Colonic mucosa (tissue), 4 donors: ENCODE measurements at regions not wholly inside any gene's neighbourhood (a gene's known extent, or its start where the extent isn't known, plus 50 kb on each side); places are given as distances from the start of the nearest gene placed in this dataset.

Source experiments
- DNase-seq: peaks from one replicate; pipeline ENCODE4 v3.0.0-alpha.2; 2020
- H3K27ac ChIP-seq: fragments of 200-600 bp; one replicate; pipeline ENCODE4 v1.8.0; 2021
- H3K27me3 ChIP-seq: fragments of 200-600 bp; one replicate; pipeline ENCODE4 v1.8.0; 2021
- H3K36me3 ChIP-seq: fragments of 200-600 bp; one replicate; pipeline ENCODE4 v1.8.0; 2021
- H3K4me1 ChIP-seq: fragments of 200-600 bp; one replicate; pipeline ENCODE4 v1.8.0; 2021; ENCODE audit warnings: mild to moderate bottlenecking
- H3K4me3 ChIP-seq: fragments of 200-600 bp; one replicate; pipeline ENCODE4 v1.8.0; 2021
- H3K9ac ChIP-seq, 2 donors: one replicate each; pipeline ENCODE4 v1.7.0; 2013; ENCODE audit warnings: control low read depth in 2 of 2, low read depth in 2 of 2, low read length in 2 of 2
- H3K9me3 ChIP-seq: fragments of 200-600 bp; one replicate; pipeline ENCODE4 v1.8.0; 2021
- CTCF ChIP-seq: fragments of 200-600 bp; IDR thresholded peaks from one replicate; pipeline ENCODE4 v1.8.0; 2022; ENCODE audit warnings: antibody characterized with exemption, mild to moderate bottlenecking
- intact Hi-C: fragments of 100-400 bp; cut with DNase I; formaldehyde crosslinking; loops from one replicate; pipeline ENCODE4 v1.14.1; 2022
- donor health status: healthy.
- donor health status: DM: no; HTN: no; CAD: no.
- donor health status: DM: no; HTN: no; CAD: no.

- Histone ChIP-seq H3K36me3 (no peaks in the 10 kb centered on the region), H3K4me1 (no peaks in the 10 kb centered on the region), H3K27ac (no peak overlapping the region), H3K9ac (no peak overlapping the region), H3K9me3 (no peaks in the 10 kb centered on the region), H3K27me3 (no peaks in the 10 kb centered on the region), H3K4me3 (no peak overlapping the region)
- no peak for TF ChIP-seq CTCF
- DNase-seq = no peak
- intact Hi-C loops = no loop called here
Measured at GRCh38 chr1:235002706-235003300, 125.8 kb downstream of the TOMM20 start.

GRCh38 chr1:234999513-234999940, 129.1 kb downstream of the TOMM20 start:
- TF ChIP-seq CTCF = no peak
- DNase-seq = no peak
- H3K27ac ChIP-seq = no peak overlapping the region

GRCh38 chr1:234997896-234998741, 130.5 kb downstream of the TOMM20 start:
- Histone ChIP-seq H3K4me3 (no peak overlapping the region), H3K4me1 (peaks cover 12% of the 10 kb centered on the region), H3K9ac (peak overlapping the region; percentile 48 to 79), H3K9me3 (no peaks in the 10 kb centered on the region), H3K27me3 (no peaks in the 10 kb centered on the region), H3K27ac (peak overlapping the region; percentile 85), H3K36me3 (no peaks in the 10 kb centered on the region)
- peak; percentile 92 for DNase-seq
- TF ChIP-seq CTCF = no peak
- intact Hi-C loops = no loop called here

More at GRCh38 chr1:234999513-234999940, 129.1 kb downstream of the TOMM20 start:
- H3K9me3 ChIP-seq = no peaks in the 10 kb centered on the region
- no peaks in the 10 kb centered on the region for H3K36me3 ChIP-seq
- H3K4me3 ChIP-seq = no peak overlapping the region
- no peaks in the 10 kb centered on the region for H3K27me3 ChIP-seq
- intact Hi-C loops = no loop called here
- H3K9ac ChIP-seq = no peak overlapping the region
- peaks cover 12% of the 10 kb centered on the region for H3K4me1 ChIP-seq

GRCh38 chr1:234997201-234997895, 131.3 kb downstream of the TOMM20 start:
- Histone ChIP-seq H3K9me3 (no peaks in the 10 kb centered on the region), H3K36me3 (no peaks in the 10 kb centered on the region), H3K9ac (peak overlapping the region; percentile 48 to 79), H3K4me1 (peaks cover 12% of the 10 kb centered on the region), H3K27me3 (no peaks in the 10 kb centered on the region), H3K27ac (peak overlapping the region; percentile 85), H3K4me3 (no peak overlapping the region)
- peak; percentile 93 for DNase-seq
- intact Hi-C loops = no loop called here
- TF ChIP-seq CTCF = no peak

GRCh38 chr1:234996245-234996757, 132.3 kb downstream of the TOMM20 start:
- Histone ChIP-seq H3K9me3 (no peaks in the 10 kb centered on the region), H3K4me3 (no peak overlapping the region), H3K9ac (no peak overlapping the region), H3K27ac (peak overlapping the region; percentile 85), H3K27me3 (no peaks in the 10 kb centered on the region), H3K36me3 (no peaks in the 10 kb centered on the region), H3K4me1 (peaks cover 12% of the 10 kb centered on the region)
- DNase-seq = no peak
- no peak for TF ChIP-seq CTCF
- intact Hi-C loops = no loop called here
